Activated CD4-positive, CD25-positive, alpha-beta regulatory T cell treated with anti-CD3 and anti-CD28 coated beads, Interleukin-2, amount 50 U/mL, for 72 hours (primary cell): ENCODE measurements at regions not wholly inside any gene's neighbourhood (a gene's known extent, or its start where the extent isn't known, plus 50 kb on each side); places are given as distances from the start of the nearest gene placed in this dataset.

ENCODE experiments used
- DNase-seq: peaks from one replicate; pipeline ENCODE4 v3.0.0; 2021

GRCh38 chr16:65468133-65468532 is 346.3 kb upstream of the CDH11 start:
- DNase-seq, result no peak

- DNase-seq, result no peak
Observed at GRCh38 chr16:65463652-65464260, 341.9 kb upstream of the CDH11 start.

- DNase-seq, result no peak
Observed at GRCh38 chr16:65457084-65457483, 335.2 kb upstream of the CDH11 start.

- no peak for DNase-seq
Observed at GRCh38 chr16:65455761-65456160, 333.9 kb upstream of the CDH11 start.

- DNase-seq, result no peak
Observed at GRCh38 chr16:65453646-65454045, 331.8 kb upstream of the CDH11 start.

- no peak for DNase-seq
Observed at GRCh38 chr16:65449526-65449925, 327.7 kb upstream of the CDH11 start.

- no peak for DNase-seq
Observed at GRCh38 chr16:65446427-65446826, 324.6 kb upstream of the CDH11 start.

- no peak for DNase-seq
Observed at GRCh38 chr16:65445313-65446260, 323.7 kb upstream of the CDH11 start.

GRCh38 chr16:65441501-65441900 is 319.6 kb upstream of the CDH11 start:
- DNase-seq, result no peak

GRCh38 chr16:65429504-65430181 is 307.8 kb upstream of the CDH11 start:
- no peak for DNase-seq

- DNase-seq, result no peak
Observed at GRCh38 chr16:65426484-65426883, 304.6 kb upstream of the CDH11 start.

- no peak for DNase-seq
Observed at GRCh38 chr16:65422934-65423333, 301.1 kb upstream of the CDH11 start.

- no peak for DNase-seq
Observed at GRCh38 chr16:65421596-65421995, 299.7 kb upstream of the CDH11 start.

- no peak for DNase-seq
Observed at GRCh38 chr16:65418435-65418834, 296.6 kb upstream of the CDH11 start.

- no peak for DNase-seq
Observed at GRCh38 chr16:65415460-65415859, 293.6 kb upstream of the CDH11 start.

GRCh38 chr16:65414284-65414984 is 292.6 kb upstream of the CDH11 start:
- DNase-seq, result no peak

GRCh38 chr16:65413861-65414260 is 292.0 kb upstream of the CDH11 start:
- no peak for DNase-seq

- no peak for DNase-seq
Observed at GRCh38 chr16:65410801-65411200, 288.9 kb upstream of the CDH11 start.

GRCh38 chr16:65409510-65409909 is 287.6 kb upstream of the CDH11 start:
- DNase-seq, result no peak

- DNase-seq, result no peak
Observed at GRCh38 chr16:65406933-65407332, 285.1 kb upstream of the CDH11 start.

GRCh38 chr16:65406116-65406515 is 284.3 kb upstream of the CDH11 start:
- DNase-seq, result no peak

GRCh38 chr16:65394281-65394680 is 272.4 kb upstream of the CDH11 start:
- DNase-seq, result no peak
